ENCODE measurements at regions not wholly inside any gene's neighbourhood (a gene's known extent, or its start where the extent isn't known, plus 50 kb on each side); places are given as distances from the start of the nearest gene placed in this dataset.

DNA sequence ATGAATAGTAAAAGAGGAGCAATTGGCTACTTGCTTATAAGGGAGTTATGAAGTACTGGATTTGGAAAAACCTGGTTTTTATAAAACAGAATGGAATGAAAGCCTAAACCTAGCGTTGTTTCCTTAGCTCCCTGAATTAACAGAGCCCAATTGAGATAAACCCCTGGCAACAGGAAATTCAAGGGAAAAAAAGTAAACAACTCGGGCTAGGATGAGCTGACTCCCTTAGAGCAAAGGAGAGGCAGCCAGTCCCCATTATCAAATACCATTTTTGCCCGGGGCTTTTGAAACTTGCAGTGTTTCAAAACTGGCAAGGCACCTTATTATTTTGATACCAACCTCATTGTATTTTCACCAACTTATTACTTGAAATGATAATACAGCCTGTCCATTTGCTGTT, 587.5 kb downstream of the CD109 start:
- DNase-seq (ENCODE audit: insufficient read length, low spot score) (no peak), FAIRE-seq (no peak)
- TF ChIP-seq, protein P1, sequence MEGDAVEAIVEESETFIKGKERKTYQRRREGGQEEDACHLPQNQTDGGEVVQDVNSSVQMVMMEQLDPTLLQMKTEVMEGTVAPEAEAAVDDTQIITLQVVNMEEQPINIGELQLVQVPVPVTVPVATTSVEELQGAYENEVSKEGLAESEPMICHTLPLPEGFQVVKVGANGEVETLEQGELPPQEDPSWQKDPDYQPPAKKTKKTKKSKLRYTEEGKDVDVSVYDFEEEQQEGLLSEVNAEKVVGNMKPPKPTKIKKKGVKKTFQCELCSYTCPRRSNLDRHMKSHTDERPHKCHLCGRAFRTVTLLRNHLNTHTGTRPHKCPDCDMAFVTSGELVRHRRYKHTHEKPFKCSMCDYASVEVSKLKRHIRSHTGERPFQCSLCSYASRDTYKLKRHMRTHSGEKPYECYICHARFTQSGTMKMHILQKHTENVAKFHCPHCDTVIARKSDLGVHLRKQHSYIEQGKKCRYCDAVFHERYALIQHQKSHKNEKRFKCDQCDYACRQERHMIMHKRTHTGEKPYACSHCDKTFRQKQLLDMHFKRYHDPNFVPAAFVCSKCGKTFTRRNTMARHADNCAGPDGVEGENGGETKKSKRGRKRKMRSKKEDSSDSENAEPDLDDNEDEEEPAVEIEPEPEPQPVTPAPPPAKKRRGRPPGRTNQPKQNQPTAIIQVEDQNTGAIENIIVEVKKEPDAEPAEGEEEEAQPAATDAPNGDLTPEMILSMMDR (IDR thresholded peaks at IDR 0.05; ENCODE audit: insufficient read depth, missing control alignments), result no peak

DNA sequence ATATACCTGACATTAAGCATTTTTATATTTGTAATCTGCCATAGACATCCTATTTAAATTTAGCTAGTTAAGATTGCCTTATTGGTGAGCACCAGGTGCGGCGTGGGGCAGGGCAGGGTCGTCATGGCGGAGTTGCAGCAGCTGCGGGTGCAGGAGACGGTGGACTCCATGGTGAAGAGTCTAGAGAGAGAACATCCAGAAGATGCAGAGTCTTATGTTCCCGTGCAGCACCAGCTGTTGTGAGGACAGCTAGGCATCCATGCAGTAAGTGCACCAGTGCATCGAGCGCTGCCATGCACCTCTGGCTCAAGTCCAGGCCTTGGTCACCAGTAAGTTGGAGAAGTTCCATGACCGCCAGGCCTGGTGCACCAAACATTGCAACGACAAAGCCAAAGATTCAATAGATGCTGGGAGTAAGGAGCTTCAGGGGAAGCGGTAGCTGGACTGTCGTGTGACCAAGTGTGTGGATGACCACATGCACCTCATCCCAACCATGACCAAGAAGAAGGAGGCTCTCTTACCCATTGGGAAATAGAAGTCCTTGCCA, 586.2 kb downstream of the CD109 start:
- TF ChIP-seq, protein P1 (IDR thresholded peaks at IDR 0.05; ENCODE audit: insufficient read depth, missing control alignments), result no peak
- FAIRE-seq (no peak), DNase-seq (ENCODE audit: insufficient read length, low spot score) (no peak)

DNA sequence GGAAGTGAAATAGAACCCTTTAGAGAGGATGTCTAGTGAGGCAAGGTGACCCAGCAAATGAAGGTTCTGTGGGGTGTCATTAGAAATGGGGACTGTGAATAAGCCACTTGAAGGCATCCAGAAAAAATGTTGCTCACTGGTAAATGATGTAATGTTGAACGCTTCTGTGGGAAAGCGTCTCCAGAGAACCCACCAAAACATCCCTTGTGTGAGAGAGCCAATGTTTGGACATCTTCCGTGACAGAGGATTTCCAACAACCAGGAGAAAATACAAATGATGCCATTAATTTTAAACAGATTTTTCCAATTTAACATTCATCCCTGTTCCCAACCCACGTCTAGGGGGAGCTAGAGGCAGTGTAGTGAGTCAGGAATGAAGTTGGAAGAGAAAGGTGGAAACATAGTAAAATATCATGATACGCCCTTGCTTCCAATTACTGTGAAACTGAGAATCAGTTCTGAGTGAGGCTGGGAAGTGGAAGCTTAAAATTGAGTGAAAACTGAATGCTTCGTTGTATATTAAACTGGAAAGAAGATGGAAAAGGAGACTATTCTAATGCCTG, 584.2 kb downstream of the CD109 start:
- TF ChIP-seq, protein P1 (IDR thresholded peaks at IDR 0.05; ENCODE audit: insufficient read depth, missing control alignments), result peak; percentile 10

DNA sequence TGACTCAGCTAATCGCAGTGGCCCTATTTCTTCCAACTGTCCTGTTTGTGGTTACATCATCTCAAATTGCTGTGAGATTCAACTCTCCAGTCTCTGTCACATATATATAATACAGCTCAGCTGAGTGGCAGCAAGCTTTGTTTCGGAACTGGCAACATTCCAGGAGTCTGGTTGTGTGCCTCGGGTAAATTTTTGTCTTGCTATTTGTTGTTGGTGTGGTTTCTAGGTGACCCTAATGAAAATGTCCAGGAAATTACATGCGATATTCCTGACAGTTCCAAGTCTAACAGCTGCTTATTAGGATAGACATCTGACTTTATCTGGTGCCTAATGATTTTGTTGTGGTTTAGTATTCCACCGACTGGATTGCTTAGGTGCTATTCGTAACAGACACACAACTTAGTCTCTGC, 581.8 kb downstream of the CD109 start:
- no peak for FAIRE-seq
- TF ChIP-seq, protein P1 (IDR thresholded peaks at IDR 0.05; ENCODE audit: insufficient read depth, missing control alignments), result no peak
- no peak for DNase-seq (ENCODE audit: insufficient read length, low spot score)

More for the DNA sequence above, 584.2 kb downstream of the CD109 start:
- DNase-seq (ENCODE audit: insufficient read length, low spot score), result no peak
- no peak for FAIRE-seq

DNA sequence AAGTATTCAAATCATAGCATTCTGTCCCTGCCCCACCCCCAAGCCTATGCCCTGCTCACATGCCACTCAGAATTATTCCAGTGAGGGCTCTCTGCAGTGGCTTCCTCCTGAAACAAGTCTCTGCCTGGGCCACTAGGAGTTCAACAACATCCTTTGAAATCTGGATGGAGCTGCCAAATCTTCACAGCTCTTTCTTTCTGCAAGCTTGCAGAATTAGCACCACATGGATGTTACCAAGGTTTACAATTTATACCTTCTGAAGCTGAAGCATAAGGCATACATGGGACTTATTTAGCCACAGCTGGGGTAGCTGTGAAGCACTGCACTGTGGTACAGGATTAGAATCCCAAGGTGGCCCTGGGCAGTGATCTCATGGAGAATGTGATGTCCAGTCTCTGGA, 577.5 kb downstream of the CD109 start:
- FAIRE-seq, result no peak
- no peak for DNase-seq (ENCODE audit: insufficient read length, low spot score)
- TF ChIP-seq, protein P1 (IDR thresholded peaks at IDR 0.05; ENCODE audit: insufficient read depth, missing control alignments), result no peak

DNA sequence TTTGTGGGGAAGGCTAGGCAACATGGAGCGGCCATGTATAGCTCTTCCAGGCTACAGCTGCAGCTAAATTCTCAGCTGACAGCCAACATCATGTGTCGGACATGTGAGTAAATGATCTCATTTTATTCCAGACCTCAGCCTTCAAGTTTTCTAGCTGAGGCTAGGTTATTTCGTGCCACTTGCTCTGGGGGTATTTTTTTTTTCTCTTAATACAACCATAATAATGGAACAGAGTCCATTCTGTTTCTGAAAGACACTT, 573.5 kb downstream of the CD109 start:
- DNase-seq (ENCODE audit: insufficient read length, low spot score), result no peak
- no peak for FAIRE-seq

More for the DNA sequence above, 573.5 kb downstream of the CD109 start:
- TF ChIP-seq, protein P1 (IDR thresholded peaks at IDR 0.05; ENCODE audit: insufficient read depth, missing control alignments), result no peak

Measured in D721Med (cell line).